Posterior vena cava (tissue), 2 donors: ENCODE measurements at regions not wholly inside any gene's neighbourhood (a gene's known extent, or its start where the extent isn't known, plus 50 kb on each side); places are given as distances from the start of the nearest gene placed in this dataset.
A peak's percentile ranks its signal among the peaks of the same experiment; 100 is the strongest.
"Not testable (repeated sequence)": the region's sequence is repeated elsewhere in the genome, so short reads cannot be mapped to it uniquely, and the experiment has no call there.

ENCODE experiments used
- DNase-seq: peaks from one replicate; pipeline ENCODE4 v3.0.0-alpha.2; 2020; ENCODE audit warnings: low spot score
- intact Hi-C, 2 donors: fragments of 100-400 bp; cut with DNase I; formaldehyde crosslinking; loops; one replicate each; pipeline versions ENCODE4 v1.14.1 to v1.14.2; 2022 to 2023
- donor health status: DM: yes; HTN: yes; CAD: no.
- donor health status: DM: yes; HTN: yes; CAD: no.

GRCh38 chr9:65223986-65224385 lies 61.0 kb downstream of the FOXD4L5 start:
- intact Hi-C loops, DNase-seq: not testable (repeated sequence)

- intact Hi-C loops, DNase-seq: not testable (repeated sequence)
Measured at GRCh38 chr9:65208834-65209233, 76.2 kb downstream of the FOXD4L5 start.

DNA sequence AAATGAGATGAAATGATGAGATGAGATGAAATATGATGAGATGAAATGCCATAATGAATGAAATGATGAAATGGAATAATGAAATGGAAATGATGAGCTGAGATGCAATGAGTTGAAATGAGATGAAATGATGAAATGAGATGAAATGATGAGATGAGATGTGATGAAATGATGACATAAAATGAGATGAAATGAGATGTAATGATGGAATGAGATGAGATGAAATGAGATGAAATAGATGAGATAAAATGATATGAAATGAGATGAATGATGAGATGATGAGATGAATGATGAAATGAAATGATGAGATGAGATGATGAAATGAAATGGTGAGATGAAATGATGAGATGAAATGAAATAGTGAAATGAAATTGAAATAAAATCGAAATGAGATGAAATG lies 77.7 kb downstream of the FOXD4L5 start:
- intact Hi-C loops, DNase-seq: not testable (repeated sequence)

DNA sequence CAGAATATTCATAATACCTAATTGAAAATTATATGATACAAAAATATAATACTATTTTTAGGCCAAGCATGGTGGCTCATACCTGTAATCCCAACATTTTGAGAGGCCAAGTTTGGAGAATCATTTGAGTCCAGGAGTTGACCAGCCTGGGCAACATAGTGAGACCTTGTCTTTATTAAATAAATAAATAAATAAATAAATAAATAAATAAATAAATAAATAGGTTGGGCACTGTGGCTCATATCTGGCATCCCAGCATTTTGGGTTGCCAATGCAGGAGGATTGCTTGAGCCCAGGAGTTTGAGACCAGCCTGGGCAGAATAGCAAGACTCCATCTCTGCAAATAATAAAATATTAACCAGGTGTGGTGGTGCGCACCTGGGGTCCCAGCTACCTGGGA lies 79.2 kb downstream of the FOXD4L5 start:
- intact Hi-C loops, DNase-seq: not testable (repeated sequence)

DNA sequence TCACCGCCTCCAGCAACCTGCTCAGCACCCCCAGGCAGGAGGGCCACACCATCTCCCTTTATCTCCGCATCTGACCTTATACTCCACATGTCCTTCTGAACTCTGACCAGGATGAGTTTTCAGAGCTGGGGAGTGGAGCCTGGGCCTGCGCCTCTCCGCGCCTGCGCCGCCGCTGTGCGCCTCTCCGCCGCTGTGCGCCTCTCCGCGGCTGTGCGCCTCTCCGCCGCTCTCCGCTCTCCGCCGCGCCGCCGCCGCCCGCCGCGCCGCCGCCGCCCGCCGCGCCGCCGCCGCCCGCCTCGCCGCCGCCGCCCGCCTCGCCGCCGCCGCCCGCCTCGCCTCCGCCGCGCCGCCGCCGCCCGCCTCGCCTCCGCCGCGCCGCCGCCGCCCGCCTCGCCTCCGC lies 89.2 kb downstream of the FOXD4L5 start:
- intact Hi-C loops, DNase-seq: not testable (repeated sequence)

GRCh38 chr9:65155937-65156336 lies 129.1 kb downstream of the FOXD4L5 start:
- intact Hi-C loops, result not testable (repeated sequence)
- peak; percentile 3 for DNase-seq
